ENCODE measurements at regions not wholly inside any gene's neighbourhood (a gene's known extent, or its start where the extent isn't known, plus 50 kb on each side); places are given as distances from the start of the nearest gene placed in this dataset.
"Not testable (repeated sequence)": the region's sequence is repeated elsewhere in the genome, so short reads cannot be mapped to it uniquely, and the experiment has no call there.

DNA sequence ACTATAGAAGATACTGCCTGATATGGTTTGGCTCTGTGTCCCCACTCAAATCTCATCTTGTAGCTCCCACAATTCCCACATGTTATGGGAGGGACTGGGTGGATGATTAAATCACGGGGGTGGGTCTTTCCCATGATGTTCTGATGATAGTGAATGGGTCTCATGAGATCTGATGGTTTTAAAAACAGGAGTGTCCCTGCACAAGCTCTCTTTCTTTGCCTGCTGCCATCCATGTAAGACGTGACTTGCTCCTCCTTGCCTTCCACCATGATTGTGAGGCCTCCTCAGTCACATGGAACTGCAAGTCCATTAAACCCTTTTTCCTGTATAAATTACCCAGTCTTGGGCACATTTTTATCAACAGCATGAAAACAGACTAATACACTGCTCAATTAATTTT, 217.8 kb downstream of the FAM43A start:
- in situ Hi-C loops (cut with HindIII; ENCODE audit: extremely low pct_ligation_motif_present, low pct_unique_long_range_greater_than_20kb); POLR2A ChIA-PET: not testable (repeated sequence)
- 0% methylated on average over 2 of the region's 2 CpGs for WGBS (ENCODE audit: low lambda C conversion rate)

DNA sequence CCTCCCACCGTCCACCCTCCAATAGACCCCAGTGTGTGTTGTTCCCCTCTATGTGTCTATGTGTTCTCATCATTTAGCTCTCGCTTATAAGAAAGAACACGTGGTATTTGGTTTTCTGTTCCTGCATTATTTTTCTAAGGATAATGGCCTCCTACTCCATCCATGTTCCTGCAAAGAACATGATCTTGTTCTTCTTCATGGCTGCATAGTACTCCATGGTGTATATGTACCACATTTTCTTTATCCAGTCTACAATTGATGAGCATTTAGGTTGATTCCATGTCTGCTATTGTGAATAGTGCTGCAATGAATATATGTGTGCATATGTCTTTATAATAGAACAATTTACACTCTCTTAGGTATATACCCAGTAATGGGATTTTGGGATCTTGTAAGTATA, 219.3 kb downstream of the FAM43A start:
- H3K36me3 ChIP-seq (replicated peaks in 1 of 2; ENCODE audit: control insufficient read depth in 1 of 2, insufficient read depth in 2 of 2, low read length in 2 of 2); FAIRE-seq; H3K9me3 ChIP-seq (ENCODE audit: low read length); H3K4me1 ChIP-seq (ENCODE audit: insufficient read depth, low read length); BruUV-seq (replicated peaks); H3K27ac ChIP-seq (ENCODE audit: extremely low read length, insufficient read depth, low read length); H3K9ac ChIP-seq (ENCODE audit: insufficient read depth, low read depth, low read length); DNase-seq (ENCODE audit: low spot score); in situ Hi-C loops (cut with HindIII; ENCODE audit: extremely low pct_ligation_motif_present, low pct_unique_long_range_greater_than_20kb); CTCF ChIA-PET (ENCODE audit: low intra/inter-chr PET ratio, low total read pairs); ATAC-seq; H2AFZ ChIP-seq (ENCODE audit: low read length); H3K4me2 ChIP-seq (ENCODE audit: low read depth, low read length); H3K79me2 ChIP-seq (ENCODE audit: insufficient read depth, low read length); H3K27me3 ChIP-seq (ENCODE audit: control insufficient read depth in 1 of 2, insufficient read depth in 2 of 2, low read length in 2 of 2); H3K4me3 ChIP-seq (replicated peaks in 1 of 3; ENCODE audit: insufficient read depth in 1 of 3, low read depth in 2 of 3, low read length in 3 of 3); H4K20me1 ChIP-seq (ENCODE audit: insufficient read depth, low read length); intact Hi-C loops (cut with micrococcal nuclease; ENCODE audit: unreplicated experiment); POLR2A ChIA-PET: not testable (repeated sequence)
- WGBS (ENCODE audit: low lambda C conversion rate) = 43% methylated on average over 3 of the region's 3 CpGs

More for the DNA sequence above, 217.8 kb downstream of the FAM43A start:
- DNase-seq (ENCODE audit: low spot score); H3K36me3 ChIP-seq (replicated peaks in 1 of 2; ENCODE audit: control insufficient read depth in 1 of 2, insufficient read depth in 2 of 2, low read length in 2 of 2); H4K20me1 ChIP-seq (ENCODE audit: insufficient read depth, low read length); intact Hi-C loops (cut with micrococcal nuclease; ENCODE audit: unreplicated experiment); H3K9me3 ChIP-seq (ENCODE audit: low read length); ATAC-seq; H3K27ac ChIP-seq (ENCODE audit: extremely low read length, insufficient read depth, low read length); H3K27me3 ChIP-seq (ENCODE audit: control insufficient read depth in 1 of 2, insufficient read depth in 2 of 2, low read length in 2 of 2); H3K4me3 ChIP-seq (replicated peaks in 1 of 3; ENCODE audit: insufficient read depth in 1 of 3, low read depth in 2 of 3, low read length in 3 of 3); H3K9ac ChIP-seq (ENCODE audit: insufficient read depth, low read depth, low read length); H2AFZ ChIP-seq (ENCODE audit: low read length); CTCF ChIA-PET (ENCODE audit: low intra/inter-chr PET ratio, low total read pairs); H3K4me1 ChIP-seq (ENCODE audit: insufficient read depth, low read length); H3K4me2 ChIP-seq (ENCODE audit: low read depth, low read length); BruUV-seq (replicated peaks); H3K79me2 ChIP-seq (ENCODE audit: insufficient read depth, low read length); FAIRE-seq: not testable (repeated sequence)
- TF ChIP-seq ZNF431 (CRISPR knock-in tag; IDR thresholded peaks at IDR 0.05; ENCODE audit: borderline replicate concordance, low read depth) = peak; percentile 93; the same call in 1 of the 2 replicates

DNA sequence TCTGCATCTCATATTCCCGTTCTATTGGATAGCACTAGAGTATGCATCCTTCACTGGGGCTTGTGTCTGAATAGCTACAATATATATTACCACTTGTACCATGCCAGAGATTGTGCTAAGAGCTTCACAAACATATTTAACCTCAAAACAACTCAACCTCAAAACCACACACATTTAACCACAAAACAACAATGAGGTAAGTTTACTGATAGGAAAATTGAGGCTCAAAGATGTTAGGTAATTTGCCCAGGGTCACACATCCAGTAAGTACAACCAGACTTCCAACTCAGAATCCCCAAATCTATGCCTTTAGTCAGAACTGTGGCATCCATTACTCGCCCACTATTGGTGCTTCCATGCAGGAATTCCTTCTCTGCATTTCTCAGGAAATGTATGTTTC, 220.0 kb downstream of the FAM43A start:
- Histone ChIP-seq H3K27ac (ENCODE audit: extremely low read length, insufficient read depth, low read length) (no peak overlapping the region), H3K79me2 (ENCODE audit: insufficient read depth, low read length) (no peaks in the 10 kb centered on the region), H4K20me1 (ENCODE audit: insufficient read depth, low read length) (no peaks in the 10 kb centered on the region), H2AFZ (ENCODE audit: low read length) (no peak overlapping the region), H3K9me3 (ENCODE audit: low read length) (peaks cover 8% of the 10 kb centered on the region; the same call in 1 of the 2 replicates), H3K27me3 (ENCODE audit: control insufficient read depth in 1 of 2, insufficient read depth in 2 of 2, low read length in 2 of 2) (peaks cover 0 to under 1% of the 10 kb centered on the region in 2 experiments; a peak in 1 of 5 replicates), H3K4me1 (ENCODE audit: insufficient read depth, low read length) (no peaks in the 10 kb centered on the region), H3K36me3 (replicated peaks in 1 of 2; ENCODE audit: control insufficient read depth in 1 of 2, insufficient read depth in 2 of 2, low read length in 2 of 2) (no peaks in the 10 kb centered on the region), H3K4me3 (replicated peaks in 1 of 3; ENCODE audit: insufficient read depth in 1 of 3, low read depth in 2 of 3, low read length in 3 of 3) (no peak overlapping the region), H3K9ac (ENCODE audit: insufficient read depth, low read depth, low read length) (no peak overlapping the region), H3K4me2 (ENCODE audit: low read depth, low read length) (no peak overlapping the region)
- ChIA-PET POLR2A (no interaction called here), CTCF (ENCODE audit: low intra/inter-chr PET ratio, low total read pairs) (no interaction called here)
- intact Hi-C loops (cut with micrococcal nuclease; ENCODE audit: unreplicated experiment) = no loop called here
- 3% methylated on average over 2 of the region's 2 CpGs for WGBS (ENCODE audit: low lambda C conversion rate)
- ATAC-seq (no peak), DNase-seq (ENCODE audit: low spot score) (no peak), FAIRE-seq (no peak)
- in situ Hi-C loops (cut with HindIII; ENCODE audit: extremely low pct_ligation_motif_present, low pct_unique_long_range_greater_than_20kb) = no loop called here
- BruUV-seq (replicated peaks) = no TSS peak
- TF ChIP-seq, protein P1, sequence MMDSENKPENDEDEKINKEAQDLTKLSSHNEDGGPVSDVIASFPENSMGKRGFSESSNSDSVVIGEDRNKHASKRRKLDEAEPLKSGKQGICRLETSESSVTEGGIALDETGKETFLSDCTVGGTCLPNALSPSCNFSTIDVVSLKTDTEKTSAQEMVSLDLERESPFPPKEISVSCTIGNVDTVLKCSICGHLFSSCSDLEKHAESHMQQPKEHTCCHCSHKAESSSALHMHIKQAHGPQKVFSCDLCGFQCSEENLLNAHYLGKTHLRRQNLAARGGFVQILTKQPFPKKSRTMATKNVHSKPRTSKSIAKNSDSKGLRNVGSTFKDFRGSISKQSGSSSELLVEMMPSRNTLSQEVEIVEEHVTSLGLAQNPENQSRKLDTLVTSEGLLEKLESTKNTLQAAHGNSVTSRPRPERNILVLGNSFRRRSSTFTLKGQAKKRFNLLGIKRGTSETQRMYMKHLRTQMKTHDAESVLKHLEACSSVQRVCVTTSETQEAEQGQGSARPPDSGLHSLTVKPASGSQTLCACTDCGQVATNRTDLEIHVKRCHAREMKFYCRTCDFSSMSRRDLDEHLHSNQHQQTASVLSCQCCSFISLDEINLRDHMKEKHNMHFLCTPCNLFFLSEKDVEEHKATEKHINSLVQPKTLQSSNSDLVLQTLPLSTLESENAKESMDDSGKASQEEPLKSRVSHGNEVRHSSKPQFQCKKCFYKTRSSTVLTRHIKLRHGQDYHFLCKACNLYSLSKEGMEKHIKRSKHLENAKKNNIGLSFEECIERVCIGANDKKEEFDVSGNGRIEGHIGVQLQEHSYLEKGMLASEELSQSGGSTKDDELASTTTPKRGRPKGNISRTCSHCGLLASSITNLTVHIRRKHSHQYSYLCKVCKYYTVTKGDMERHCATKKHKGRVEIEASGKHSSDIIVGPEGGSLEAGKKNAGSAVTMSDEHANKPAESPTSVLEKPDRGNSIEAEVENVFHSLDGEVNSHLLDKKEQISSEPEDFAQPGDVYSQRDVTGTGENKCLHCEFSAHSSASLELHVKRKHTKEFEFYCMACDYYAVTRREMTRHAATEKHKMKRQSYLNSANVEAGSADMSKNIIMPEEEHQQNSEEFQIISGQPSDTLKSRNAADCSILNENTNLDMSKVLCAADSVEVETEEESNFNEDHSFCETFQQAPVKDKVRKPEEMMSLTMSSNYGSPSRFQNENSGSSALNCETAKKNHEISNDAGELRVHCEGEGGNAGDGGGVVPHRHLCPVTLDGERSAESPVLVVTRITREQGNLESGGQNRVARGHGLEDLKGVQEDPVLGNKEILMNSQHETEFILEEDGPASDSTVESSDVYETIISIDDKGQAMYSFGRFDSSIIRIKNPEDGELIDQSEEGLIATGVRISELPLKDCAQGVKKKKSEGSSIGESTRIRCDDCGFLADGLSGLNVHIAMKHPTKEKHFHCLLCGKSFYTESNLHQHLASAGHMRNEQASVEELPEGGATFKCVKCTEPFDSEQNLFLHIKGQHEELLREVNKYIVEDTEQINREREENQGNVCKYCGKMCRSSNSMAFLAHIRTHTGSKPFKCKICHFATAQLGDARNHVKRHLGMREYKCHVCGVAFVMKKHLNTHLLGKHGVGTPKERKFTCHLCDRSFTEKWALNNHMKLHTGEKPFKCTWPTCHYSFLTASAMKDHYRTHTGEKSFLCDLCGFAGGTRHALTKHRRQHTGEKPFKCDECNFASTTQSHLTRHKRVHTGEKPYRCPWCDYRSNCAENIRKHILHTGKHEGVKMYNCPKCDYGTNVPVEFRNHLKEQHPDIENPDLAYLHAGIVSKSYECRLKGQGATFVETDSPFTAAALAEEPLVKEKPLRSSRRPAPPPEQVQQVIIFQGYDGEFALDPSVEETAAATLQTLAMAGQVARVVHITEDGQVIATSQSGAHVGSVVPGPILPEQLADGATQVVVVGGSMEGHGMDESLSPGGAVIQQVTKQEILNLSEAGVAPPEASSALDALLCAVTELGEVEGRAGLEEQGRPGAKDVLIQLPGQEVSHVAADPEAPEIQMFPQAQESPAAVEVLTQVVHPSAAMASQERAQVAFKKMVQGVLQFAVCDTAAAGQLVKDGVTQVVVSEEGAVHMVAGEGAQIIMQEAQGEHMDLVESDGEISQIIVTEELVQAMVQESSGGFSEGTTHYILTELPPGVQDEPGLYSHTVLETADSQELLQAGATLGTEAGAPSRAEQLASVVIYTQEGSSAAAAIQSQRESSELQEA (CRISPR knock-in tag; IDR thresholded peaks at IDR 0.05; ENCODE audit: not compliant biosample characterization) = no peak
- TF ChIP-seq ARNT2 (CRISPR knock-in tag; IDR thresholded peaks at IDR 0.05; ENCODE audit: low read depth) (no peak), TBL1XR1 (IDR thresholded peaks at IDR 0.05; ENCODE audit: borderline replicate concordance, low read length, partially characterized antibody) (no peak)
